ENCODE measurements at regions not wholly inside any gene's neighbourhood (a gene's known extent, or its start where the extent isn't known, plus 50 kb on each side); places are given as distances from the start of the nearest gene placed in this dataset.

DNA sequence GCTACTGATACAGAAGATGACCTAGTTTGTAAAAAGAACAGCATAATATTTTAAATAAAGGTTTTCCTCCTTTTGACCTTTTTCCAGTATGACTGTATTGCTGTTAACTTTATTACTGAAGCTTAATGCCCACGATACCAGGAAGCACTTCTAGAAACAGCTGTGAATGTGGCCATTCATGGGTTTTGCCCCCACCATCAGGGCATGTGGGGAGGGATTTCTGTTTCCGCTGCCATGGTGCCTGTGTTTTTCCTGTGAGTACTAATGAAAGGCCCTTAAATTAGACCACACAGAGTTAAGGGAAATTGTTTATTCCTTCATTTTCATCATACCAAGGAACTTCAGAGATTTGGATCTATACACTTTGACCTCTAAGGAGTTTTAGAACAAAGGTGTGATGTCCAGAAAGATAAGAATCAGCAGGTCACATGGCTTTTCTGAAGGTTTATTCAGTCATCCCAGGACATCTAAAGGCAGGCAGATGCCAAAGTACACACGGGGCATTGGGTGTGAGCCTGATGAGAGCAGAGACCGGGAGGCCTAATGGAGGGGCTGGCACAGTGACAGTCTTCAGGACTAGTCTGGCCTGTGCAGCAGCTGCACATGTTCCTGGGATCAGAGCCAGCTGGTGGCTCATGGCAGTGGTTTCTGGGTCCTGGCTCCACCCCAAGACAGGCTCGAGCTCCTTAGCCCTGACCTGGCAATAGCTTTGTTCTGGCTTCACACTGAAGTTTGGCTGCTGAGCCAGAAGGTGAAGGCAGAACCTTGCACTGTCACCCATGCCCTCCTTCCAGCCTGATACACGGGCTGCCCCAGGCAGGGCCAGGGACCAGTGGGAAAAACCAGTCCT is 190.9 kb downstream of the REEP3 start:
- DNase-seq (ENCODE audit: low read depth), result peak; percentile 96
- no peak for TF ChIP-seq CTCF (IDR thresholded peaks at IDR 0.05; ENCODE audit: insufficient read depth, low read length, severe bottlenecking)
- H3K4me3 ChIP-seq (ENCODE audit: low read depth, low read length), result no peak overlapping the region
- FAIRE-seq, result peak; percentile 66
- H3K27me3 ChIP-seq (ENCODE audit: control insufficient read depth, insufficient read depth, low read length), result no peaks in the 10 kb centered on the region
- H3K36me3 ChIP-seq (ENCODE audit: control insufficient read depth, insufficient read depth, low read length), result no peaks in the 10 kb centered on the region

GRCh38 chr10:63712717-63713115 is 191.5 kb downstream of the REEP3 start:
- DNase-seq (ENCODE audit: low read depth), result no peak
- FAIRE-seq, result no peak
- no peak for TF ChIP-seq CTCF (IDR thresholded peaks at IDR 0.05; ENCODE audit: insufficient read depth, low read length, severe bottlenecking)
- Histone ChIP-seq H3K4me3 (ENCODE audit: low read depth, low read length) (no peak overlapping the region), H3K27me3 (ENCODE audit: control insufficient read depth, insufficient read depth, low read length) (no peaks in the 10 kb centered on the region), H3K36me3 (ENCODE audit: control insufficient read depth, insufficient read depth, low read length) (no peaks in the 10 kb centered on the region)

- H3K4me3 ChIP-seq (ENCODE audit: low read depth, low read length), result no peak overlapping the region
- DNase-seq (ENCODE audit: low read depth) (peak; percentile 48), FAIRE-seq (no peak)
These were observed 192.3 kb downstream of the REEP3 start for GRCh38 chr10:63713191-63714144.

GRCh38 chr10:63716016-63716580 is 194.9 kb downstream of the REEP3 start:
- DNase-seq (ENCODE audit: low read depth), result no peak
- Histone ChIP-seq H3K36me3 (ENCODE audit: control insufficient read depth, insufficient read depth, low read length) (no peaks in the 10 kb centered on the region), H3K4me3 (ENCODE audit: low read depth, low read length) (no peak overlapping the region), H3K27me3 (ENCODE audit: control insufficient read depth, insufficient read depth, low read length) (no peaks in the 10 kb centered on the region)
- no peak for TF ChIP-seq CTCF (IDR thresholded peaks at IDR 0.05; ENCODE audit: insufficient read depth, low read length, severe bottlenecking)
- FAIRE-seq, result no peak

More at GRCh38 chr10:63713191-63714144, 192.3 kb downstream of the REEP3 start:
- no peaks in the 10 kb centered on the region for H3K27me3 ChIP-seq (ENCODE audit: control insufficient read depth, insufficient read depth, low read length)
- no peaks in the 10 kb centered on the region for H3K36me3 ChIP-seq (ENCODE audit: control insufficient read depth, insufficient read depth, low read length)
- no peak for TF ChIP-seq CTCF (IDR thresholded peaks at IDR 0.05; ENCODE audit: insufficient read depth, low read length, severe bottlenecking)

DNA sequence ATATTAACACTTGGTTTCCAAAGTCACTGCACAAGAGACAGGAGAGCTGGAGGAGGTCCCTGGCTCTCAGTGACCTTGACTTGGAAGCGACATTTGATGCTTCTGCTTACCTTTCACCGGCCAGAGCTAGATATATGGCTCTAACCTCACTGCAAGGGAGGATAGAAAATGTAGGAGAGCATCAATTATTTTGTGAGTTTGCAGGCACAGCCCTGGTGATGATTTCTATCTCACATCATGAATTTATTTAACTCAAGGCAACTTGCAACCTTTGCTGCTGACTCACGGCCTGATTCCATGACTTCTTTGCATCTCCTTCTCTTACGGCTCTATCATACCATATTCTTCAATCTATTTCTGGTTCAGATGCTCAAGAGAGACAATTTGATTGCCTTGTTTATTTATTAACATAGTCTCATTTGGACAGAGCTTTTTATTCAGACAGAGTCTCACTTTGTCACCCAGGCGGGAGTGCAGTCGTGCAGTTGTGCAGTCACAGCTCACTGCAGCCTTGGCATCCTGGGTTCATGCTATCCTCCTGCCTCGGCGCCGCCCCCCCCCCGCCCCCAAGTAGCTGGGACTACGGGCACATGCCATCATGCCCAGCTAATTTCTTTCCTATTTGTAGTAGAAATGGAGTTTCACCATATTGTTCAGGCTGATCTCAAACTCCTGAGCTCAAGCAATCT is 196.0 kb downstream of the REEP3 start:
- no peak overlapping the region for H3K4me3 ChIP-seq (ENCODE audit: low read depth, low read length)
- no peak for TF ChIP-seq CTCF (IDR thresholded peaks at IDR 0.05; ENCODE audit: insufficient read depth, low read length, severe bottlenecking)
- DNase-seq (ENCODE audit: low read depth), result no peak
- no peak for FAIRE-seq
- no peaks in the 10 kb centered on the region for H3K36me3 ChIP-seq (ENCODE audit: control insufficient read depth, insufficient read depth, low read length)
- no peaks in the 10 kb centered on the region for H3K27me3 ChIP-seq (ENCODE audit: control insufficient read depth, insufficient read depth, low read length)

Data from bronchial epithelial cell (primary cell).